K562 (cell line): ENCODE measurements at regions not wholly inside any gene's neighbourhood (a gene's known extent, or its start where the extent isn't known, plus 50 kb on each side); places are given as distances from the start of the nearest gene placed in this dataset.

Experiments
- ATAC-seq: fragments of 200-7000 bp; cut with Tn5 transposase; 3 replicates; pipeline ENCODE4 v1.9.1; 2020; ENCODE audit warnings: moderate library complexity
- BruUV-seq: library from RNA; stranded (reverse); fragments of 400-500 nt; replicated peaks from 2 replicates; lab custom pipeline; 2021; lab: Mats Ljungman, UMichigan
- CTCF ChIA-PET: fragments of 300-600 bp; formaldehyde crosslinking; extraction: SDS; loops from one replicate; lab custom pipeline; 2021; ENCODE audit warnings: low intra/inter-chr PET ratio; lab: Yijun Ruan, JAX
- POLR2A ChIA-PET: fragments of 300-600, 350-650 bp; sonication (Branson Sonifier 250); formaldehyde crosslinking; extraction: SDS; loops from one replicate; lab custom pipeline; 2021; ENCODE audit warnings: antibody characterized with exemption, inconsistent platforms; lab: Yijun Ruan, JAX
- DNase-seq, 4 experiments: peaks; one replicate each; pipeline versions ENCODE4 v3.0.0 to v3.0.0-alpha.2; 2011 to 2018; ENCODE audit warnings: low spot score in 3 of 4, mixed read lengths in 3 of 4; ENCODE audit errors: extremely low read depth in 1 of 4
- FAIRE-seq: peaks from 2 replicates; lab custom pipeline; 2011; peaks lifted over from hg19 to GRCh38; lab: Jason Lieb, UNC
- H2AFZ ChIP-seq: 2 replicates; pipeline ENCODE4 v1.6.0; 2011; ENCODE audit warnings: low read depth, low read length, control low read depth, inconsistent platforms
- H3K27ac ChIP-seq: fragments of 200-600 bp; 3 replicates; pipeline ENCODE4 v1.8.0; 2011; ENCODE audit warnings: low read depth, mild to moderate bottlenecking, control low read depth, inconsistent platforms, low read length, moderate library complexity, mixed read lengths; ENCODE audit errors: extremely low read depth
- H3K27me3 ChIP-seq, 2 experiments: fragments of 300-600 bp in 1 of 2; 2 replicates in 1 of 2; 3 replicates in 1 of 2; pipeline versions ENCODE4 v1.6.0 to v1.8.0; 2011; ENCODE audit warnings: inconsistent platforms in 2 of 2, low read length in 2 of 2, mild to moderate bottlenecking in 1 of 2, mixed read lengths in 1 of 2, moderate library complexity in 1 of 2; ENCODE audit not compliant: control insufficient read depth in 2 of 2, insufficient read depth in 2 of 2
- H3K36me3 ChIP-seq: fragments of 300-600 bp; 3 replicates; pipeline ENCODE4 v1.8.0; 2011; ENCODE audit warnings: mild to moderate bottlenecking, low read length, inconsistent platforms; ENCODE audit not compliant: control insufficient read depth, insufficient read depth
- H3K4me1 ChIP-seq, 2 experiments: fragments of 200-600 bp in 1 of 2; replicated peaks in 1 of 2; 2 replicates in 1 of 2; 3 replicates in 1 of 2; pipeline versions ENCODE4 v1.5.1 to v1.8.0; 2011; ENCODE audit warnings: inconsistent platforms in 2 of 2, low read length in 2 of 2, mild to moderate bottlenecking in 1 of 2, mixed read lengths in 1 of 2, moderate library complexity in 1 of 2; ENCODE audit not compliant: control insufficient read depth in 2 of 2, insufficient read depth in 2 of 2
- H3K4me2 ChIP-seq: 2 replicates; pipeline ENCODE4 v1.6.1; 2011; ENCODE audit warnings: low read length, control low read depth, inconsistent platforms, mixed read lengths; ENCODE audit not compliant: insufficient read depth
- H3K4me3 ChIP-seq: fragments of 200-600 bp; sonication (generic), shearing (Covaris generic); 2 replicates; pipeline ENCODE4 v1.5.1; 2016; ENCODE audit warnings: control low read depth, inconsistent platforms
- H3K79me2 ChIP-seq: fragments of 200-600 bp; 3 replicates; pipeline ENCODE4 v1.8.0; 2011; ENCODE audit warnings: low read length, inconsistent platforms; ENCODE audit not compliant: control insufficient read depth, insufficient read depth
- H3K9ac ChIP-seq, 2 experiments: 2 replicates each; pipeline versions ENCODE4 v1.6.0 to v1.6.1; 2011; ENCODE audit warnings: low read depth in 2 of 2, low read length in 2 of 2, control low read depth in 1 of 2, inconsistent platforms in 1 of 2, mild to moderate bottlenecking in 1 of 2, mixed read lengths in 1 of 2; ENCODE audit not compliant: insufficient read depth in 1 of 2
- H3K9me1 ChIP-seq: one replicate; pipeline ENCODE4 v1.6.0; 2011; ENCODE audit warnings: inconsistent platforms, mild to moderate bottlenecking, low read length, moderate library complexity; ENCODE audit not compliant: control insufficient read depth, insufficient read depth
- H3K9me3 ChIP-seq: replicated peaks from 2 replicates; pipeline ENCODE4 v1.5.1; 2011; ENCODE audit warnings: low read depth, low read length, inconsistent platforms; ENCODE audit not compliant: control insufficient read depth, insufficient read depth
- H4K20me1 ChIP-seq: replicated peaks from 2 replicates; pipeline ENCODE4 v1.6.1; 2011; ENCODE audit warnings: low read length, inconsistent platforms, mixed read lengths; ENCODE audit not compliant: control insufficient read depth, insufficient read depth
- ETV6 ChIP-seq, 3 experiments: fragments of 150-350 bp in 1 of 3; sonication (generic) in 1 of 3; formaldehyde crosslinking in 1 of 3; IDR thresholded peaks; 2 replicates each; pipeline versions ENCODE4 v1.6.1 to v1.8.0; 2014 to 2022; ENCODE audit warnings: borderline replicate concordance in 2 of 3, low read depth in 2 of 3, antibody characterized with exemption in 1 of 3, low read length in 1 of 3, mild to moderate bottlenecking in 1 of 3, missing genetic modification reagents in 1 of 3
- FOXJ3 ChIP-seq: sonication (generic); formaldehyde crosslinking; IDR thresholded peaks from 2 replicates; pipeline ENCODE4 v1.4.0; 2020; ENCODE audit warnings: mild to moderate bottlenecking, missing genetic modification reagents
- HBP1 ChIP-seq: fragments of 450-650 bp; formaldehyde crosslinking; IDR thresholded peaks from 2 replicates; pipeline ENCODE4 v1.4.0; 2022; ENCODE audit warnings: missing genetic modification characterization
- IFI16 ChIP-seq: fragments of 250-450 bp; sonication (Bioruptor Pico); IDR thresholded peaks from 2 replicates; pipeline ENCODE4 v2.1.2; 2022; ENCODE audit warnings: mild to moderate bottlenecking, inconsistent platforms
- NFE2L1 ChIP-seq: fragments of 450-650 bp; IDR thresholded peaks from 2 replicates; pipeline ENCODE4 v1.6.1; 2016; ENCODE audit warnings: missing genetic modification characterization, low read depth, mild to moderate bottlenecking, missing compliant biosample characterization, moderate library complexity, borderline replicate concordance
- RBM15 ChIP-seq: fragments of 200-400 bp; formaldehyde crosslinking; IDR thresholded peaks from 2 replicates; pipeline ENCODE4 v1.6.1; 2018; ENCODE audit warnings: mild to moderate bottlenecking, low read length, moderate library complexity; ENCODE audit not compliant: insufficient read depth
- SMARCA4 ChIP-seq: fragments of 450-650 bp; IDR thresholded peaks from 2 replicates; pipeline ENCODE4 v1.6.1; 2016
- SMARCA5 ChIP-seq: fragments of 450-650 bp; IDR thresholded peaks from 2 replicates; pipeline ENCODE4 v1.6.1; 2016
- YY1 ChIP-seq, 3 experiments: IDR thresholded peaks; 2 replicates each; pipeline ENCODE4 v1.6.1; 2011; ENCODE audit warnings: low read length in 2 of 3, mild to moderate bottlenecking in 2 of 3, moderate library complexity in 2 of 3, borderline replicate concordance in 1 of 3, control low read depth in 1 of 3, low read depth in 1 of 3; ENCODE audit not compliant: insufficient read depth in 3 of 3, insufficient replicate concordance in 2 of 3, control insufficient read depth in 1 of 3, insufficient read length in 1 of 3; ENCODE audit errors: extremely low read depth in 1 of 3
- ZBTB34 ChIP-seq: fragments of 250-450 bp; sonication (Bioruptor Pico); IDR thresholded peaks from 2 replicates; pipeline ENCODE4 v1.8.0; 2021; ENCODE audit warnings: mild to moderate bottlenecking, moderate library complexity
- ZNF263 ChIP-seq: sonication (generic); formaldehyde crosslinking; IDR thresholded peaks from 2 replicates; pipeline ENCODE4 v1.8.0; 2022; ENCODE audit warnings: mild to moderate bottlenecking, missing genetic modification reagents, borderline replicate concordance
- ZNF584 ChIP-seq: fragments of 200-800 bp; sonication (Bioruptor generic); IDR thresholded peaks from 2 replicates; pipeline ENCODE4 v1.6.1; 2016; ENCODE audit warnings: low read depth, mild to moderate bottlenecking, missing genetic modification characterization, missing compliant biosample characterization
- WGBS: fragments of 100-300 bp; shearing (Covaris generic); methylation state at CpG from one replicate; pipeline ENCODE4 v1.1.6; 2016; ENCODE audit warnings: low coverage, mixed read lengths; ENCODE audit not compliant: insufficient coverage; ENCODE audit errors: missing lambda C conversion rate; 5-methylcytosine and 5-hydroxymethylcytosine counted together
- in situ Hi-C: fragments of 300-500 bp; cut with MboI; formaldehyde crosslinking; loops from 4 replicates; pipeline ENCODE4 v1.15.0; 2018; ENCODE audit warnings: inconsistent platforms, mixed read lengths
- intact Hi-C: fragments of 100-400 bp; cut with micrococcal nuclease; formaldehyde crosslinking; loops from 2 replicates; pipeline ENCODE4 v1.14.2; 2022

GRCh38 chr1:43082740-43083139 lies 89.3 kb downstream of the EBNA1BP2 start:
- POLR2A ChIA-PET = no interaction called here
- H3K4me3 ChIP-seq = no peak overlapping the region

More at GRCh38 chr1:43082740-43083139, 89.3 kb downstream of the EBNA1BP2 start:
- Histone ChIP-seq H2AFZ (no peak overlapping the region), H3K9me1 (no peaks in the 10 kb centered on the region), H3K27ac (no peak overlapping the region), H3K27me3 (peaks cover 6 to 13% of the 10 kb centered on the region in 2 experiments; a peak in 3 of 5 replicates), H3K79me2 (no peaks in the 10 kb centered on the region), H3K4me1 (no peaks in the 10 kb centered on the region; a peak in 1 of 5 replicates), H3K36me3 (no peaks in the 10 kb centered on the region), H3K9ac (no peak overlapping the region), H3K9me3 (no peaks in the 10 kb centered on the region)
- CTCF ChIA-PET = no interaction called here
- DNase-seq = no peak
- in situ Hi-C loops = no loop called here
- no peak for ATAC-seq
- intact Hi-C loops = no loop called here
- no TSS peak for BruUV-seq
- WGBS = 4% methylated on average over 6 of the region's 6 CpGs
- TF ChIP-seq FOXJ3 (no peak), SMARCA4 (no peak), ZBTB34 (no peak), SMARCA5 (no peak), RBM15 (no peak), ETV6 (IDR thresholded peaks at IDR 0.05; ENCODE audit: borderline replicate concordance in 1 of 2, low read depth in 2 of 2, low read length in 1 of 2) (no peak), ETV6 (CRISPR knock-in tag; IDR thresholded peaks at IDR 0.05; ENCODE audit: borderline replicate concordance) (no peak), NFE2L1 (no peak), ZNF584 (CRISPR knock-in tag) (no peak), ZNF263 (CRISPR knock-in tag) (no peak), HBP1 (CRISPR knock-in tag) (no peak), YY1 (IDR thresholded peaks at IDR 0.05; ENCODE audit: borderline replicate concordance in 1 of 3, control insufficient read depth in 1 of 3, extremely low read depth in 1 of 3, insufficient read depth in 3 of 3, insufficient read length in 1 of 3, insufficient replicate concordance in 2 of 3, low read depth in 1 of 3, low read length in 2 of 3) (no peak), IFI16 (CRISPR knock-in tag) (no peak)
- TF ChIP-seq, all 486 proteins: peak for 0
- H3K4me2 ChIP-seq = no peak overlapping the region
- no peaks in the 10 kb centered on the region for H4K20me1 ChIP-seq
- no peak for FAIRE-seq
